ENCODE measurements at regions not wholly inside any gene's neighbourhood (a gene's known extent, or its start where the extent isn't known, plus 50 kb on each side); places are given as distances from the start of the nearest gene placed in this dataset.

GRCh38 chr6:98200084-98200483, 634.3 kb upstream of the POU3F2 start:
- no peak for DNase-seq

- DNase-seq, result no peak
Observed at GRCh38 chr6:98203170-98203806, 631.1 kb upstream of the POU3F2 start.

- no peak for DNase-seq
Observed at GRCh38 chr6:98212468-98212867, 621.9 kb upstream of the POU3F2 start.

- no peak for DNase-seq
Observed at GRCh38 chr6:98215531-98215930, 618.8 kb upstream of the POU3F2 start.

GRCh38 chr6:98230250-98230649, 604.1 kb upstream of the POU3F2 start:
- no peak for DNase-seq

GRCh38 chr6:98239057-98239456, 595.3 kb upstream of the POU3F2 start:
- DNase-seq, result no peak

- DNase-seq, result no peak
Observed at GRCh38 chr6:98241630-98242029, 592.7 kb upstream of the POU3F2 start.

- no peak for DNase-seq
Observed at GRCh38 chr6:98254624-98255023, 579.8 kb upstream of the POU3F2 start.

GRCh38 chr6:98260382-98260781, 574.0 kb upstream of the POU3F2 start:
- DNase-seq, result no peak

- DNase-seq, result no peak
Observed at GRCh38 chr6:98272060-98272459, 562.3 kb upstream of the POU3F2 start.

GRCh38 chr6:98274691-98275090, 559.7 kb upstream of the POU3F2 start:
- no peak for DNase-seq

- no peak for DNase-seq
Observed at GRCh38 chr6:98280492-98280891, 553.9 kb upstream of the POU3F2 start.

- no peak for DNase-seq
Observed at GRCh38 chr6:98286620-98287019, 547.8 kb upstream of the POU3F2 start.

- no peak for DNase-seq
Observed at GRCh38 chr6:98287876-98288275, 546.5 kb upstream of the POU3F2 start.

- DNase-seq, result no peak
Observed at GRCh38 chr6:98292810-98293209, 541.6 kb upstream of the POU3F2 start.

GRCh38 chr6:98295515-98296175, 538.7 kb upstream of the POU3F2 start:
- no peak for DNase-seq

- no peak for DNase-seq
Observed at GRCh38 chr6:98308564-98308963, 525.8 kb upstream of the POU3F2 start.

GRCh38 chr6:98310443-98310842, 523.9 kb upstream of the POU3F2 start:
- DNase-seq, result no peak

GRCh38 chr6:98323605-98324004, 510.8 kb upstream of the POU3F2 start:
- no peak for DNase-seq

- DNase-seq, result no peak
Observed at GRCh38 chr6:98324446-98324845, 509.9 kb upstream of the POU3F2 start.

GRCh38 chr6:98325366-98325765, 509.0 kb upstream of the POU3F2 start:
- no peak for DNase-seq

- DNase-seq, result no peak
Observed at GRCh38 chr6:98333273-98333672, 501.1 kb upstream of the POU3F2 start.

- DNase-seq, result no peak
Observed at GRCh38 chr6:98335594-98335993, 498.8 kb upstream of the POU3F2 start.

- DNase-seq, result no peak
Observed at GRCh38 chr6:98339506-98339905, 494.9 kb upstream of the POU3F2 start.

GRCh38 chr6:98343004-98343403, 491.4 kb upstream of the POU3F2 start:
- no peak for DNase-seq

Data from CD4-positive, alpha-beta T cell treated with Interleukin-4 for 1 hour (primary cell).